ENCODE measurements at regions not wholly inside any gene's neighbourhood (a gene's known extent, or its start where the extent isn't known, plus 50 kb on each side); places are given as distances from the start of the nearest gene placed in this dataset.

- Histone ChIP-seq H3K9ac (ENCODE audit: low read depth in 1 of 2, low read length in 2 of 2) (no peak overlapping the region), H3K36me3 (ENCODE audit: control insufficient read depth in 4 of 4, insufficient read depth in 3 of 4, low read depth in 1 of 4, low read length in 3 of 4) (no peaks in the 10 kb centered on the region), H3K27me3 (ENCODE audit: control insufficient read depth in 4 of 4, insufficient read depth in 4 of 4, low read length in 3 of 4) (peaks cover 0 to 6% (median 0%) of the 10 kb centered on the region in 4 donors), H3K9me3 (ENCODE audit: control insufficient read depth in 4 of 4, low read length in 3 of 4) (no peaks in the 10 kb centered on the region), H3K4me3 (ENCODE audit: low read depth in 1 of 3, low read length in 3 of 3) (no peak overlapping the region), H3K4me1 (ENCODE audit: control insufficient read depth in 4 of 4, insufficient read depth in 4 of 4, low read length in 3 of 4) (no peaks in the 10 kb centered on the region), H3K27ac (ENCODE audit: low read depth in 1 of 2, low read length in 2 of 2) (no peak overlapping the region)
- TF ChIP-seq JUND (IDR thresholded peaks at IDR 0.05) (no peak), EGR1 (IDR thresholded peaks at IDR 0.05; ENCODE audit: low read depth in 2 of 2) (no peak), CTCF (IDR thresholded peaks at IDR 0.05; ENCODE audit: low read depth, low read length, missing input control) (no peak), ZBTB33 (IDR thresholded peaks at IDR 0.05) (no peak), HNF4A (conservative IDR thresholded peaks at IDR 0.05) (no peak), MAX (IDR thresholded peaks at IDR 0.05) (no peak), RAD21 (IDR thresholded peaks at IDR 0.05) (no peak), REST (IDR thresholded peaks at IDR 0.05) (no peak), FOXA1 (IDR thresholded peaks at IDR 0.05) (no peak), HNF4G (IDR thresholded peaks at IDR 0.05) (no peak), FOXA2 (IDR thresholded peaks at IDR 0.05) (no peak), ATF3 (IDR thresholded peaks at IDR 0.05) (no peak), RXRA (IDR thresholded peaks at IDR 0.05) (no peak), SP1 (IDR thresholded peaks at IDR 0.05) (no peak)
- 84% methylated on average over 15 of the region's 15 CpGs for WGBS
- DNase-seq (ENCODE audit: low spot score): no peak
These were observed 109.0 kb upstream of the C14orf180 start for GRCh38 chr14:104470588-104470987.

GRCh38 chr14:104471114-104471513 lies 108.5 kb upstream of the C14orf180 start:
- WGBS: 88% methylated on average over 8 of the region's 8 CpGs
- no peak overlapping the region for H3K27ac ChIP-seq (ENCODE audit: low read depth in 1 of 2, low read length in 2 of 2)
- H3K4me3 ChIP-seq (ENCODE audit: low read depth in 1 of 3, low read length in 3 of 3): no peak overlapping the region
- peaks cover 0 to 5% (median 0%) of the 10 kb centered on the region in 4 donors for H3K27me3 ChIP-seq (ENCODE audit: control insufficient read depth in 4 of 4, insufficient read depth in 4 of 4, low read length in 3 of 4)
- TF ChIP-seq GABPA (IDR thresholded peaks at IDR 0.05 in 1 of 2, conservative IDR thresholded peaks at IDR 0.05 in 1 of 2) (no peak), ZBTB33 (IDR thresholded peaks at IDR 0.05) (no peak), MAX (IDR thresholded peaks at IDR 0.05) (no peak), YY1 (IDR thresholded peaks at IDR 0.05) (no peak), ATF3 (IDR thresholded peaks at IDR 0.05) (no peak), HNF4A (conservative IDR thresholded peaks at IDR 0.05) (no peak), TAF1 (conservative IDR thresholded peaks at IDR 0.05) (no peak), SP1 (IDR thresholded peaks at IDR 0.05) (no peak), JUND (IDR thresholded peaks at IDR 0.05) (no peak), FOXA2 (IDR thresholded peaks at IDR 0.05) (no peak), REST (IDR thresholded peaks at IDR 0.05) (no peak)
- no peak overlapping the region for H3K9ac ChIP-seq (ENCODE audit: low read depth in 1 of 2, low read length in 2 of 2)
- H3K4me1 ChIP-seq (ENCODE audit: control insufficient read depth in 4 of 4, insufficient read depth in 4 of 4, low read length in 3 of 4): no peaks in the 10 kb centered on the region
- no peaks in the 10 kb centered on the region for H3K36me3 ChIP-seq (ENCODE audit: control insufficient read depth in 4 of 4, insufficient read depth in 3 of 4, low read depth in 1 of 4, low read length in 3 of 4)
- no peak for DNase-seq (ENCODE audit: low spot score)
- no peaks in the 10 kb centered on the region for H3K9me3 ChIP-seq (ENCODE audit: control insufficient read depth in 4 of 4, low read length in 3 of 4)
